Keratinocyte (primary cell): ENCODE measurements at regions not wholly inside any gene's neighbourhood (a gene's known extent, or its start where the extent isn't known, plus 50 kb on each side); places are given as distances from the start of the nearest gene placed in this dataset.

ENCODE experiments used
- DNase-seq: peaks from one replicate; pipeline ENCODE4 v3.0.0-alpha.2; 2011; ENCODE audit warnings: low read depth, missing footprints, low spot score
- FAIRE-seq: peaks from 2 replicates; lab custom pipeline; 2011; peaks lifted over from hg19 to GRCh38; lab: Jason Lieb, UNC
- H2AFZ ChIP-seq: 2 replicates; pipeline ENCODE4 v1.6.0; 2012; ENCODE audit warnings: low read length, control low read depth, inconsistent platforms; ENCODE audit not compliant: control insufficient read depth
- H3K27ac ChIP-seq: 2 replicates; pipeline ENCODE4 v1.5.1; 2011; ENCODE audit warnings: low read length; ENCODE audit not compliant: control insufficient read depth, insufficient read depth
- H3K27me3 ChIP-seq: 3 replicates; pipeline ENCODE4 v1.6.0; 2011; ENCODE audit warnings: low read length; ENCODE audit not compliant: control insufficient read depth, insufficient read depth; ENCODE audit errors: extremely low read depth
- H3K36me3 ChIP-seq, 2 experiments: 2 replicates in 1 of 2; 3 replicates in 1 of 2; pipeline ENCODE4 v1.5.1; 2011; ENCODE audit warnings: low read length in 2 of 2, mild to moderate bottlenecking in 1 of 2; ENCODE audit not compliant: control insufficient read depth in 2 of 2, insufficient read depth in 2 of 2; ENCODE audit errors: extremely low read depth in 1 of 2
- H3K4me1 ChIP-seq: 3 replicates; pipeline ENCODE4 v1.5.1; 2011; ENCODE audit warnings: low read length; ENCODE audit not compliant: control insufficient read depth, insufficient read depth; ENCODE audit errors: extremely low read depth
- H3K4me2 ChIP-seq: 3 replicates; pipeline ENCODE4 v1.6.0; 2011; ENCODE audit warnings: low read depth, low read length; ENCODE audit not compliant: control insufficient read depth, insufficient read depth; ENCODE audit errors: extremely low read depth
- H3K4me3 ChIP-seq, 3 experiments: fragments of 200-600 bp in 1 of 3; sonication (generic) in 1 of 3; 2 replicates in 2 of 3; 3 replicates in 1 of 3; pipeline ENCODE4 v1.5.1; 2011 to 2016; ENCODE audit warnings: low read length in 3 of 3, mild to moderate bottlenecking in 3 of 3, control low read depth in 2 of 3, inconsistent platforms in 1 of 3, low read depth in 1 of 3, mixed read lengths in 1 of 3, mixed run types in 1 of 3, moderate library complexity in 1 of 3; ENCODE audit not compliant: control insufficient read depth in 2 of 3, insufficient read depth in 2 of 3; ENCODE audit errors: extremely low read depth in 1 of 3
- H3K79me2 ChIP-seq: 2 replicates; pipeline ENCODE4 v1.6.0; 2012; ENCODE audit warnings: low read length; ENCODE audit not compliant: control insufficient read depth, insufficient read depth
- H3K9ac ChIP-seq: 3 replicates; pipeline ENCODE4 v1.6.0; 2011; ENCODE audit warnings: low read length; ENCODE audit not compliant: control insufficient read depth, insufficient read depth; ENCODE audit errors: extremely low read depth
- H3K9me1 ChIP-seq: 3 replicates; pipeline ENCODE4 v1.6.0; 2011; ENCODE audit warnings: low read length; ENCODE audit not compliant: control insufficient read depth, insufficient read depth; ENCODE audit errors: extremely low read depth
- H3K9me3 ChIP-seq: 2 replicates; pipeline ENCODE4 v1.5.1; 2012; ENCODE audit warnings: low read depth, low read length; ENCODE audit not compliant: control insufficient read depth
- H4K20me1 ChIP-seq: 3 replicates; pipeline ENCODE4 v1.6.0; 2011; ENCODE audit warnings: low read length; ENCODE audit not compliant: control insufficient read depth, insufficient read depth; ENCODE audit errors: extremely low read depth
- EZH2 ChIP-seq: IDR thresholded peaks from one replicate; pipeline ENCODE4 v1.6.1; 2012; ENCODE audit warnings: inconsistent platforms, mild to moderate bottlenecking, low read length, moderate library complexity
- dilution Hi-C: fragments of 300-500 bp; cut with MboI; formaldehyde crosslinking; loops from one replicate; pipeline ENCODE4 v1.7.0; 2020; ENCODE audit warnings: low sequenced_read_pairs; ENCODE audit not compliant: extremely low pct_ligation_motif_present
- TF ChIP-seq, protein P1 (sequence below), 3 experiments: IDR thresholded peaks in 1 of 3; conservative IDR thresholded peaks in 1 of 3; optimal IDR thresholded peaks in 1 of 3; 2 replicates in 2 of 3; 3 replicates in 1 of 3; pipeline versions ENCODE3 to v1.5.1; 2011; ENCODE audit warnings: low read length in 3 of 3, mild to moderate bottlenecking in 3 of 3, moderate library complexity in 2 of 3, control low read depth in 1 of 3, inconsistent platforms in 1 of 3; ENCODE audit not compliant: insufficient read depth in 2 of 3; ENCODE audit errors: extremely low read depth in 1 of 3

DNA sequence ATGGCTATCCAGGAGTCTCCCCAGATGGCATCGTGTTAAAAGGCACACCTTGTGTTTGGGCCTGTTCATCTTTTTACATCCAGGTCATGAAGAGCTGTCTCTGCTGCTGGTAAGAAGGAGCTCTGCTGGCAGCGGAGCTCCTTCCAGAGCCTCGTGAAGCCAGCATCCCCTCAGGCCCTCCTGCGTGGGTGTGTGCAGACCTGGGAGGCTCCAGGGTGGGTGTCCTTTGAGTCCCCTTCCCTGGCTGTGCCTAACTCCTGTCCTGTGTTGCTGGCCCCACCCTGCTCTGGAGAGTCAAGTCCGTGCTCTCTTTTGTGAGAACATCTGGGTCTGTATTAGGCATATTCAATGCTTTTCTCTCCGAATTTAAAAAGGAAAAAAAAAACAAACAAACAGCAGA is 149.6 kb upstream of the IRX2 start:
- Histone ChIP-seq H3K27ac (no peak overlapping the region), H3K4me2 (no peak overlapping the region), H3K27me3 (no peaks in the 10 kb centered on the region), H3K36me3 (no peaks in the 10 kb centered on the region), H3K79me2 (no peaks in the 10 kb centered on the region), H3K4me3 (no peak overlapping the region), H3K9me1 (no peaks in the 10 kb centered on the region), H2AFZ (no peak overlapping the region), H3K9me3 (peaks cover 14% of the 10 kb centered on the region), H4K20me1 (no peaks in the 10 kb centered on the region), H3K9ac (no peak overlapping the region), H3K4me1 (no peaks in the 10 kb centered on the region)
- dilution Hi-C loops: no loop called here
- DNase-seq (no peak), FAIRE-seq (no peak)
- TF ChIP-seq, protein P1, sequence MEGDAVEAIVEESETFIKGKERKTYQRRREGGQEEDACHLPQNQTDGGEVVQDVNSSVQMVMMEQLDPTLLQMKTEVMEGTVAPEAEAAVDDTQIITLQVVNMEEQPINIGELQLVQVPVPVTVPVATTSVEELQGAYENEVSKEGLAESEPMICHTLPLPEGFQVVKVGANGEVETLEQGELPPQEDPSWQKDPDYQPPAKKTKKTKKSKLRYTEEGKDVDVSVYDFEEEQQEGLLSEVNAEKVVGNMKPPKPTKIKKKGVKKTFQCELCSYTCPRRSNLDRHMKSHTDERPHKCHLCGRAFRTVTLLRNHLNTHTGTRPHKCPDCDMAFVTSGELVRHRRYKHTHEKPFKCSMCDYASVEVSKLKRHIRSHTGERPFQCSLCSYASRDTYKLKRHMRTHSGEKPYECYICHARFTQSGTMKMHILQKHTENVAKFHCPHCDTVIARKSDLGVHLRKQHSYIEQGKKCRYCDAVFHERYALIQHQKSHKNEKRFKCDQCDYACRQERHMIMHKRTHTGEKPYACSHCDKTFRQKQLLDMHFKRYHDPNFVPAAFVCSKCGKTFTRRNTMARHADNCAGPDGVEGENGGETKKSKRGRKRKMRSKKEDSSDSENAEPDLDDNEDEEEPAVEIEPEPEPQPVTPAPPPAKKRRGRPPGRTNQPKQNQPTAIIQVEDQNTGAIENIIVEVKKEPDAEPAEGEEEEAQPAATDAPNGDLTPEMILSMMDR (optimal IDR thresholded peaks at IDR 0.05 in 1 of 3, IDR thresholded peaks at IDR 0.05 in 1 of 3, conservative IDR thresholded peaks at IDR 0.05 in 1 of 3; ENCODE audit: extremely low read depth in 1 of 3, insufficient read depth in 2 of 3, low read length in 3 of 3): no peak
- no peak for TF ChIP-seq EZH2

DNA sequence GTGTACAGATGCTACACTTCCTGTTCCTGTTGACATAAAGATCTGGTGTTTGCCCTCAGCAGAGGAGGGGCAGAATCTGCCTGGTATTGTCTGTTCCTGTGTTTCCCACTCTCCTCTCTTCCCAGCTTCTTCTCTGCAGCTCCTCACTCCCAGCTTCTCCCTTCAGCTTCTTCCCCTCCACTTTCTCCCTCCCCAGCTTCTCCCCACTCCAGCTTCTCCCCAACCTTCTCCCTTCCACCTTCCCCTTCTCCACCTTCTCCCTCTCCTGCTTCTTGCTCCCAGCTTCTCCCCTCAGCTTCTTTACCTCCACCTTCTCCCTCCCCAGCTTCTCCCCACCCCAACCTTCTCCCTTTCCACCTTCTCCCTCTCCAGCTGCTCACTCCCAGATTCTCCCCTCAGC is 148.9 kb upstream of the IRX2 start:
- Histone ChIP-seq H3K27ac (no peak overlapping the region), H3K4me1 (no peaks in the 10 kb centered on the region), H3K4me2 (no peak overlapping the region), H3K27me3 (no peaks in the 10 kb centered on the region), H3K79me2 (no peaks in the 10 kb centered on the region), H3K36me3 (no peaks in the 10 kb centered on the region), H2AFZ (no peak overlapping the region), H4K20me1 (no peaks in the 10 kb centered on the region), H3K9me3 (peaks cover 17% of the 10 kb centered on the region), H3K9ac (no peak overlapping the region), H3K4me3 (no peak overlapping the region), H3K9me1 (no peaks in the 10 kb centered on the region)
- DNase-seq: no peak
- dilution Hi-C loops: no loop called here
- TF ChIP-seq, protein P1 (optimal IDR thresholded peaks at IDR 0.05 in 1 of 3, IDR thresholded peaks at IDR 0.05 in 1 of 3, conservative IDR thresholded peaks at IDR 0.05 in 1 of 3; ENCODE audit: extremely low read depth in 1 of 3, insufficient read depth in 2 of 3, low read length in 3 of 3): no peak
- no peak for TF ChIP-seq EZH2
- FAIRE-seq: no peak
